Transverse colon (tissue), 4 donors: ENCODE measurements at regions not wholly inside any gene's neighbourhood (a gene's known extent, or its start where the extent isn't known, plus 50 kb on each side); places are given as distances from the start of the nearest gene placed in this dataset.

ENCODE experiments used
- CTCF ChIP-seq, 5 experiments: fragments of 200-600 bp in 3 of 5; fragments of 450-650 bp in 2 of 5; sonication (generic) in 3 of 5; IDR thresholded peaks; 1 replicate in 2 of 5; 2 replicates in 3 of 5; pipeline ENCODE4 v1.5.1; 2016 to 2017; ENCODE audit warnings: antibody characterized with exemption in 5 of 5, inconsistent platforms in 3 of 5, mild to moderate bottlenecking in 2 of 5, moderate library complexity in 1 of 5
- POLR2AphosphoS5 ChIP-seq, 3 donors: sonication (generic); formaldehyde crosslinking; IDR thresholded peaks; one replicate each; pipeline ENCODE4 v1.6.1; 2016; ENCODE audit warnings: antibody characterized with exemption in 3 of 3

GRCh38 chr7:116377721-116378120, 121.8 kb upstream of the CAV2 start:
- no peak for TF ChIP-seq CTCF (IDR thresholded peaks at IDR 0.05)
- TF ChIP-seq POLR2AphosphoS5 (IDR thresholded peaks at IDR 0.05): no peak
